Left hindlimb (tissue), 1 donor: ENCODE measurements at regions not wholly inside any gene's neighbourhood (a gene's known extent, or its start where the extent isn't known, plus 50 kb on each side); places are given as distances from the start of the nearest gene placed in this dataset.
A peak's percentile ranks its signal among the peaks of the same experiment; 100 is the strongest.
"Not testable (repeated sequence)": the region's sequence is repeated elsewhere in the genome, so short reads cannot be mapped to it uniquely, and the experiment has no call there.

Experiments used
- DNase-seq: peaks from one replicate; pipeline ENCODE4 v3.0.0-alpha.2; 2018

GRCh38 chr10:62594093-62594520 lies 210.4 kb upstream of the ADO start:
- peak; percentile 62 for DNase-seq

DNA sequence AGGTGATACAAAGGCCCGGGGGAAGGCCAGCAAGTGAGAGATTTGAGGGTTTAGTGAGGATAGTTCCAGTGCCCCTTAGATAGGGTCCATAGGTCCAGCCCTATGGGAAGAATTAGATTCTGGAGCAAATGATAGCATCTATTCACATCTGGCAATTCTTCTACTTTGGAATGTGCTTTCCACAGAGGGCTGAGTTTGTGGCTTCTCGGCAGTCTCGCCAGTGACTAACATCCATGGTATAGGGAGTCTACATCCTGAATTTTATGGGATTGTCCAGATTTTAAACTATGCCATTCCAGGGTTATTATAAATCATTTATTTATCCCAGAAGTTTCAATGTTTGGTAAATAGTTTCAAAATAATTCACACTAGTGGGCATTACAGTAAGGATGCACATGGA lies 207.3 kb upstream of the ADO start:
- no peak for DNase-seq

- no peak for DNase-seq
Measured at GRCh38 chr10:62599161-62599560, 205.4 kb upstream of the ADO start.

DNA sequence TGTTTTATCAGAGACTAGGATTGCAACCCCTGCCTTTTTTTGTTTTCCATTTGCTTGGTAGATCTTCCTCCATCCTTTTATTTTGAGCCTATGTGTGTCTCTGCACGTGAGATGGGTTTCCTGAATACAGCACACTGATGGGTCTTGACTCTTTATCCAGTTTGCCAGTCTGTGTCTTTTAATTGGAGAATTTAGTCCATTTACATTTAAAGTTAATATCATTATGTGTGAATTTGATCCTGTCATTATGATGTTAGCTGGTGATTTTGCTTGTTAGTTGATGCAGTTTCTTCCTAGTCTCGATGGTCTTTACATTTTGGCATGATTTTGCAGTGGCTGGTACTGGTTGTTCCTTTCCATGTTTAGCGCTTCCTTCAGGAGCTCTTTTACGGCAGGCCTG lies 198.0 kb upstream of the ADO start:
- DNase-seq: not testable (repeated sequence)

- DNase-seq: not testable (repeated sequence)
Measured at GRCh38 chr10:62608189-62608875, 196.2 kb upstream of the ADO start.

DNA sequence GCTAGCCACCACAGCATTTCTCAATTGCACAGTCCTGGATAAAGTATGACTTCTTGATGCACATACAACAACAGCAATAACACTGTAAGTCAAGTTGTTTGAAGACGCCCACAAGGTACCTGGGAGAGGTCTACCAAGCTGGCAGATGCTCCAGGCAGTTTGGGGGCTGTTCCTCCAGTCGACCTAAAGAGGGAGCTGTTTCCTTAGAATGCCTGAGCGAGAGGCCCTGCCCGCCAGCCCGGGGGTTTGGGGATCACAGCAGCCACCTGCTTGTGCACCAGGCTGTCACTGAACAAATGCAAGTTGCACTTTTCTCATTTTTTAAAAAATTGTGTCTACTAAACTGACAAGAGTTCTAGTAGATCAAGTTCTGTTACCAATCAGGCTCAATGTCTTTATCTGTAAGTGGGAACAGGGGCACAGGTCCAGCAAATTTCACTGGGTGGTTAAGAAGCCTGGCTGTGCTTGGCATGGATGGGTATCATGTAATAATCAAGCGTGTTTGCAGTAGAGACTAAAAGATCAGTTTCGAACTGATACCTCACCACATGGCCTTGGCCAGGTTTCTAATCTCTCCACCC lies 193.8 kb upstream of the ADO start:
- DNase-seq: peak; percentile 62

- no peak for DNase-seq
Measured at GRCh38 chr10:62613424-62613823, 191.1 kb upstream of the ADO start.

GRCh38 chr10:62613859-62614258 lies 190.7 kb upstream of the ADO start:
- no peak for DNase-seq

GRCh38 chr10:62614389-62615157 lies 189.9 kb upstream of the ADO start:
- no peak for DNase-seq

GRCh38 chr10:62616885-62617590 lies 187.5 kb upstream of the ADO start:
- no peak for DNase-seq

- DNase-seq: no peak
Measured at GRCh38 chr10:62617652-62618051, 186.9 kb upstream of the ADO start.

DNA sequence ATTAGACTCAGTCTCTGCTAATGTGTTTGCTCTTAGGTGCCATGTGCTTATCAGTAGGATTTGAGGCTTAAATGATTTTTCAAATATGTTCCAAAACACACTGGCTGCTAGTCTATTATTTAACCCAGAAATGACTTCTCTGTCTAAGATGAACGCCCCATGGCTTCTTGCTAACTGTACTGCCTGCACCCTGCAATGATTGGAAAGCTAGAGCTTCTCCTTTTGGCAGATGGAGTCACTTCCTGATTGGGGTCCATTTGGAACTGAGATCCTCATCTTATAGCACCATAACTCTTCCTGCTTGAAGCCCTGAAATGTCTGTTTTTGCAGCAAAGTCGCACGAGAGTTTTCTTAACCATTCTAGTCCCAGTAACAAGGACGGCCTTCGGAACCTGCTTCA lies 186.5 kb upstream of the ADO start:
- no peak for DNase-seq

GRCh38 chr10:62618576-62619412 lies 185.7 kb upstream of the ADO start:
- no peak for DNase-seq

- no peak for DNase-seq
Measured at GRCh38 chr10:62619413-62619738, 185.1 kb upstream of the ADO start.

DNA sequence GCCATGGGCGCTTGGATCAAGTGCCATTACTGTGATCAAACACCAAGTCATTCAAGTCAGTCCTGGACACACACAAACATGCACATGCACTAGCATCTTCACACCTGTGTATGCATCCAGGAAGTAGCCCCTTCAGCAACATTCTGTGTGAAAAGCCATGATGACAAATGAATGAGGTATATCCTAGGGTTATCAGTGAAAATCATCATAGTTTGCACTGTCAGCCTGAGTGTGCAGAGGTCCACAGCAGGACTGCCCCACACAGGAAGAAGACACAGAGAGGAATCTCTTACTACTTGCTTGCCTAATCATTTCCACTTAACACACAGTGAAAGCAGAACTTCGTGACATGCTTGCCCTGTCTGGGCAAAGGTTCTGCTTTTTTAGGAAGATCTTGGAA lies 184.0 kb upstream of the ADO start:
- no peak for DNase-seq

GRCh38 chr10:62623223-62623622 lies 181.3 kb upstream of the ADO start:
- no peak for DNase-seq

DNA sequence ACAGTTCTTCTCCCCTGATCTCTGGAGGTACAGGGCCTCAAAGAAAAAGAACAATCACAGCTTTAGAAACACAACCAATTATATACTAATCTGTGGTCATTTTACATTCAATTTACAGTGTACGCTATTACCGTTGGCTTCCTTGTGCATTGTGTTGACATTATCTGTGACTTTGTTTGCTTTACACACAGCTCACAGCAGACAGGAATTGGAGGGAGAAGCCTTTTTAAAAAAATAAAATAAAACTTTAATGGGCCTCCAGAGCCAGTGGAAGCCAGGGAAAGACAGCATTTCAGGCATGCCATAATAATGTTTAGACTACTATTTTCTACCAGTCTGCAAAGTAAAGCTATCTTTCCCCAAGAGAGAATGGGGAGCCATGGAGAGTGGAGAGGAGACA lies 179.0 kb upstream of the ADO start:
- no peak for DNase-seq

- no peak for DNase-seq
Measured at GRCh38 chr10:62626079-62626478, 178.4 kb upstream of the ADO start.

DNA sequence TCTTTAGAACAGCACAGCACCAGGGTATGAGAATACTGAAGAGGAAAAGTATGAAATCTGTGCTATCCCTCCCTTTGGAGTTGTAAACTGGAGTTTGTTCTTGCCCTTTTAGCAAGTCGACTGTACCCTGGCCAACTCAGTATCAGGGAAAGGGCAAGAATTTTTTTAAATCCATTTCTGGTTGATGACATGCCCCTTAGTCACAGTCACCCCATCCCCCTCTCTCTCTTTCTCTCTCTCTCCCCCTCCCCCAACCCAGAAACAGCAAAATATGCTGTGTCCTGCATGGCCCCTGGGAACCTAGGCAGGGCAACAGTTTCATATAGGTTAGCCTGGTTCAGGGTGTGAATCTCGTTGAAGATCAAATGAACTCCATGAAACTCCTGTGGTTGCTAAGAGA lies 177.7 kb upstream of the ADO start:
- DNase-seq: no peak

- DNase-seq: no peak
Measured at GRCh38 chr10:62627983-62628382, 176.5 kb upstream of the ADO start.

GRCh38 chr10:62631241-62631640 lies 173.3 kb upstream of the ADO start:
- no peak for DNase-seq

GRCh38 chr10:62632071-62632809 lies 172.3 kb upstream of the ADO start:
- DNase-seq: no peak
